ENCODE measurements at regions not wholly inside any gene's neighbourhood (a gene's known extent, or its start where the extent isn't known, plus 50 kb on each side); places are given as distances from the start of the nearest gene placed in this dataset.

- TF ChIP-seq CTCF (IDR thresholded peaks at IDR 0.05) (no peak), POLR2A (IDR thresholded peaks at IDR 0.05) (no peak)
Observed at GRCh38 chr16:31764103-31764502, 109.5 kb upstream of the ZNF267 start.
